GM23338 (cell line): ENCODE measurements at regions not wholly inside any gene's neighbourhood (a gene's known extent, or its start where the extent isn't known, plus 50 kb on each side); places are given as distances from the start of the nearest gene placed in this dataset.

ENCODE experiments used
- ATAC-seq: fragments of 200-7000 bp; cut with Tn5 transposase; 3 replicates; pipeline ENCODE4 v1.9.1; 2020
- DNase-seq: peaks from one replicate; pipeline ENCODE4 v3.0.0-alpha.2; 2015; ENCODE audit warnings: low spot score
- H2AFZ ChIP-seq: fragments of 200-600 bp; sonication (generic); 2 replicates; pipeline ENCODE4 v1.8.0; 2016; ENCODE audit warnings: antibody characterized with exemption, mild to moderate bottlenecking, moderate library complexity
- H3F3A ChIP-seq: fragments of 200-600 bp; sonication (generic); replicated peaks from 2 replicates; pipeline ENCODE4 v1.8.0; 2017; ENCODE audit warnings: antibody characterized with exemption, mixed run types, low read depth
- H3K27ac ChIP-seq: fragments of 200-600 bp; sonication (generic); 2 replicates; pipeline ENCODE4 v1.6.1; 2016; ENCODE audit warnings: low read depth
- H3K27me3 ChIP-seq: fragments of 200-600 bp; sonication (generic); 2 replicates; pipeline ENCODE4 v1.8.0; 2016; ENCODE audit warnings: mild to moderate bottlenecking, mixed run types, moderate library complexity; ENCODE audit not compliant: insufficient read depth
- H3K36me3 ChIP-seq: fragments of 200-600 bp; sonication (generic); 2 replicates; pipeline ENCODE4 v1.8.0; 2016; ENCODE audit warnings: mild to moderate bottlenecking; ENCODE audit not compliant: insufficient read depth
- H3K4me1 ChIP-seq: fragments of 200-600 bp; sonication (generic); 2 replicates; pipeline ENCODE4 v1.8.0; 2016; ENCODE audit warnings: mild to moderate bottlenecking, moderate library complexity; ENCODE audit not compliant: insufficient read depth
- H3K4me2 ChIP-seq: fragments of 200-600 bp; sonication (generic); 2 replicates; pipeline ENCODE4 v1.7.1; 2017; ENCODE audit warnings: mixed run types
- H3K4me3 ChIP-seq: fragments of 200-600 bp; sonication (generic); 2 replicates; pipeline ENCODE4 v1.6.1; 2016; ENCODE audit warnings: mixed run types
- H3K79me2 ChIP-seq: fragments of 200-600 bp; sonication (generic); replicated peaks from 2 replicates; pipeline ENCODE4 v1.8.0; 2017; ENCODE audit warnings: mild to moderate bottlenecking; ENCODE audit not compliant: insufficient read depth
- H3K9me2 ChIP-seq: fragments of 200-600 bp; sonication (generic); 2 replicates; pipeline ENCODE4 v1.8.0; 2017; ENCODE audit not compliant: insufficient read depth
- H4K20me1 ChIP-seq: fragments of 200-600 bp; sonication (generic); replicated peaks from 2 replicates; pipeline ENCODE4 v1.8.0; 2017; ENCODE audit warnings: mild to moderate bottlenecking; ENCODE audit not compliant: insufficient read depth
- H3K27ac Mint-ChIP-seq: 2 replicates; pipeline ENCODE4 v1.8.0; 2020; ENCODE audit warnings: inconsistent platforms, mild to moderate bottlenecking, moderate library complexity, mixed read lengths
- H3K27me3 Mint-ChIP-seq: 3 replicates; pipeline ENCODE4 v1.8.0; 2022; ENCODE audit warnings: low read depth, mild to moderate bottlenecking, moderate library complexity, mixed read lengths, inconsistent platforms; ENCODE audit not compliant: insufficient read depth, poor library complexity
- H3K36me3 Mint-ChIP-seq: 3 replicates; pipeline ENCODE4 v1.8.0; 2021; ENCODE audit warnings: low read depth, mild to moderate bottlenecking, inconsistent platforms, moderate library complexity, mixed read lengths
- H3K4me1 Mint-ChIP-seq: 3 replicates; pipeline ENCODE4 v1.8.0; 2020; ENCODE audit warnings: mild to moderate bottlenecking, inconsistent platforms, mixed read lengths
- H3K4me3 Mint-ChIP-seq: 3 replicates; pipeline ENCODE4 v1.8.0; 2021; ENCODE audit warnings: moderate library complexity, mild to moderate bottlenecking, inconsistent platforms, mixed read lengths
- H3K9me3 Mint-ChIP-seq: 3 replicates; pipeline ENCODE4 v1.8.0; 2020; ENCODE audit warnings: moderate library complexity, mild to moderate bottlenecking, inconsistent platforms, mixed read lengths
- CREB1 ChIP-seq: fragments of 250-450 bp; sonication (Bioruptor Pico); IDR thresholded peaks from 2 replicates; pipeline ENCODE4 v1.5.0; 2020; ENCODE audit warnings: low read depth, mild to moderate bottlenecking, moderate library complexity
- EZH2phosphoT487 ChIP-seq: fragments of 200-600 bp; sonication (generic); IDR thresholded peaks from one replicate; pipeline ENCODE4 v1.8.1; 2018; ENCODE audit warnings: antibody characterized with exemption; ENCODE audit not compliant: unreplicated experiment
- JUNB ChIP-seq: IDR thresholded peaks from one replicate; pipeline ENCODE4 v1.6.1; 2016; ENCODE audit warnings: antibody characterized with exemption; ENCODE audit not compliant: unreplicated experiment
- POLR2AphosphoS5 ChIP-seq: IDR thresholded peaks from 2 replicates; pipeline ENCODE4 v1.6.1; 2016; ENCODE audit warnings: antibody characterized with exemption, low read depth
- ZNF114 ChIP-seq: fragments of 250-450 bp; sonication (Bioruptor Pico); IDR thresholded peaks from 2 replicates; pipeline ENCODE4 v1.5.0; 2020; ENCODE audit warnings: mild to moderate bottlenecking, moderate library complexity
- ZNF331 ChIP-seq: fragments of 250-450 bp; sonication (Bioruptor Pico); IDR thresholded peaks from 2 replicates; pipeline ENCODE4 v1.5.0; 2020; ENCODE audit warnings: low read depth, mild to moderate bottlenecking, moderate library complexity
- TF ChIP-seq, protein P1 (sequence below): IDR thresholded peaks from one replicate; pipeline ENCODE4 v1.6.1; 2018; ENCODE audit warnings: antibody characterized with exemption; ENCODE audit not compliant: unreplicated experiment
- TF ChIP-seq, protein P2 (sequence below), 2 experiments: fragments of 200-600 bp in 1 of 2; sonication (generic) in 1 of 2; conservative IDR thresholded peaks; 2 replicates each; pipeline versions ENCODE4 v1.5.1 to v1.6.1; 2016 to 2017; ENCODE audit warnings: antibody characterized with exemption in 2 of 2, low read depth in 2 of 2, mild to moderate bottlenecking in 2 of 2, moderate library complexity in 1 of 2

DNA sequence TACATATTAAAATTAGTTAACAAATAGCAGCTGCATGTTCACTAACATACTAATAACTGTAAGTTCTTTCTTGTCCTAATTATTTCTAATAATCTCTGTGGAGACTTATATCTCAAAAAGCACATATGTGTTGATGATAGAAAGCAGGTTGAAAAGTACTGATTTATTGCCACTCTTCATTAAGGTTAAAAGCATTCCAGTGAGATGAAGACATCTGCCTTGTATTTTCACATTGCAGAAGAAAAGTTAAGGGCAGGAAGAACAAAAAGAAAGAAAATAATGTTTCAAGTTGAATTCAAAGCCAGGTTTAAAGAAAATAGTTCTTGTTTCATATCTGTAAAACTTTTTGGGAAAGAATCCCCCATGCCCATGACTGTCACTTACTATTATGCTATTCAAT lies 429.9 kb downstream of the MTX2 start:
- H3K27ac ChIP-seq, result no peak overlapping the region
- no peak overlapping the region for H3K4me3 Mint-ChIP-seq
- H3K36me3 ChIP-seq, result no peaks in the 10 kb centered on the region
- no peak overlapping the region for H3K4me2 ChIP-seq
- no peaks in the 10 kb centered on the region for H3K36me3 Mint-ChIP-seq
- H4K20me1 ChIP-seq, result no peaks in the 10 kb centered on the region
- no peaks in the 10 kb centered on the region for H3K9me2 ChIP-seq
- no peaks in the 10 kb centered on the region for H3K79me2 ChIP-seq
- H3K27me3 ChIP-seq, result no peaks in the 10 kb centered on the region
- ATAC-seq, result no peak
- H3K4me3 ChIP-seq, result no peak overlapping the region
- TF ChIP-seq ZNF114 (no peak), ZNF331 (no peak), POLR2AphosphoS5 (no peak), CREB1 (CRISPR knock-in tag) (no peak)
- TF ChIP-seq, protein P1, sequence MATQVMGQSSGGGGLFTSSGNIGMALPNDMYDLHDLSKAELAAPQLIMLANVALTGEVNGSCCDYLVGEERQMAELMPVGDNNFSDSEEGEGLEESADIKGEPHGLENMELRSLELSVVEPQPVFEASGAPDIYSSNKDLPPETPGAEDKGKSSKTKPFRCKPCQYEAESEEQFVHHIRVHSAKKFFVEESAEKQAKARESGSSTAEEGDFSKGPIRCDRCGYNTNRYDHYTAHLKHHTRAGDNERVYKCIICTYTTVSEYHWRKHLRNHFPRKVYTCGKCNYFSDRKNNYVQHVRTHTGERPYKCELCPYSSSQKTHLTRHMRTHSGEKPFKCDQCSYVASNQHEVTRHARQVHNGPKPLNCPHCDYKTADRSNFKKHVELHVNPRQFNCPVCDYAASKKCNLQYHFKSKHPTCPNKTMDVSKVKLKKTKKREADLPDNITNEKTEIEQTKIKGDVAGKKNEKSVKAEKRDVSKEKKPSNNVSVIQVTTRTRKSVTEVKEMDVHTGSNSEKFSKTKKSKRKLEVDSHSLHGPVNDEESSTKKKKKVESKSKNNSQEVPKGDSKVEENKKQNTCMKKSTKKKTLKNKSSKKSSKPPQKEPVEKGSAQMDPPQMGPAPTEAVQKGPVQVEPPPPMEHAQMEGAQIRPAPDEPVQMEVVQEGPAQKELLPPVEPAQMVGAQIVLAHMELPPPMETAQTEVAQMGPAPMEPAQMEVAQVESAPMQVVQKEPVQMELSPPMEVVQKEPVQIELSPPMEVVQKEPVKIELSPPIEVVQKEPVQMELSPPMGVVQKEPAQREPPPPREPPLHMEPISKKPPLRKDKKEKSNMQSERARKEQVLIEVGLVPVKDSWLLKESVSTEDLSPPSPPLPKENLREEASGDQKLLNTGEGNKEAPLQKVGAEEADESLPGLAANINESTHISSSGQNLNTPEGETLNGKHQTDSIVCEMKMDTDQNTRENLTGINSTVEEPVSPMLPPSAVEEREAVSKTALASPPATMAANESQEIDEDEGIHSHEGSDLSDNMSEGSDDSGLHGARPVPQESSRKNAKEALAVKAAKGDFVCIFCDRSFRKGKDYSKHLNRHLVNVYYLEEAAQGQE, result no peak
- TF ChIP-seq, protein P2, sequence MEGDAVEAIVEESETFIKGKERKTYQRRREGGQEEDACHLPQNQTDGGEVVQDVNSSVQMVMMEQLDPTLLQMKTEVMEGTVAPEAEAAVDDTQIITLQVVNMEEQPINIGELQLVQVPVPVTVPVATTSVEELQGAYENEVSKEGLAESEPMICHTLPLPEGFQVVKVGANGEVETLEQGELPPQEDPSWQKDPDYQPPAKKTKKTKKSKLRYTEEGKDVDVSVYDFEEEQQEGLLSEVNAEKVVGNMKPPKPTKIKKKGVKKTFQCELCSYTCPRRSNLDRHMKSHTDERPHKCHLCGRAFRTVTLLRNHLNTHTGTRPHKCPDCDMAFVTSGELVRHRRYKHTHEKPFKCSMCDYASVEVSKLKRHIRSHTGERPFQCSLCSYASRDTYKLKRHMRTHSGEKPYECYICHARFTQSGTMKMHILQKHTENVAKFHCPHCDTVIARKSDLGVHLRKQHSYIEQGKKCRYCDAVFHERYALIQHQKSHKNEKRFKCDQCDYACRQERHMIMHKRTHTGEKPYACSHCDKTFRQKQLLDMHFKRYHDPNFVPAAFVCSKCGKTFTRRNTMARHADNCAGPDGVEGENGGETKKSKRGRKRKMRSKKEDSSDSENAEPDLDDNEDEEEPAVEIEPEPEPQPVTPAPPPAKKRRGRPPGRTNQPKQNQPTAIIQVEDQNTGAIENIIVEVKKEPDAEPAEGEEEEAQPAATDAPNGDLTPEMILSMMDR (conservative IDR thresholded peaks at IDR 0.05; ENCODE audit: low read depth in 2 of 2), result no peak
- no peak overlapping the region for H2AFZ ChIP-seq
- DNase-seq, result no peak
- no peaks in the 10 kb centered on the region for H3K9me3 Mint-ChIP-seq
- H3K27me3 Mint-ChIP-seq, result no peaks in the 10 kb centered on the region
- no peaks in the 10 kb centered on the region for H3F3A ChIP-seq
- H3K27ac Mint-ChIP-seq, result no peak overlapping the region
- H3K4me1 Mint-ChIP-seq, result peaks cover 3% of the 10 kb centered on the region; the same call in 1 of the 3 replicates
- H3K4me1 ChIP-seq, result peaks cover 6% of the 10 kb centered on the region; the same call in 1 of the 2 replicates

DNA sequence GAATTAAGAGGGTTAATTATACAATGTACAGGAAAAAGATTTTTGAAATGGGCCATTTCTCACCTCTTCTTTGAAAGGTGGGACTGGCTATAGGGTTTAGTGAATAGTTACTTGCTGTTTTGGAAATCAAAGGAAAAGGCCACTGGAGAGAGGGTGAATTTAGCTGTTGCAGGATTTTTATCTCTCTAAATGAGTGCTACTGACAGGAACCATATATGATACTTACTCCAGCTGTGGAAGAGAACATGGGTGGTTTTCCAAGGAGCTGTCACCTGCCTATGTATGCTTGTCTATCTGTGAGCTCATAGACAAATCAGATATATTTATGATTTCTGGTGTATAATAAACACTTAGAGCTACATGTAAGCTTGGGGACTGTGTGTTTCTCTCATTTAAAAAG lies 430.4 kb downstream of the MTX2 start:
- H3K4me2 ChIP-seq, result no peak overlapping the region
- DNase-seq (no peak), ATAC-seq (no peak)
- Mint-ChIP-seq H3K4me3 (no peak overlapping the region), H3K36me3 (no peaks in the 10 kb centered on the region), H3K9me3 (no peaks in the 10 kb centered on the region), H3K27ac (no peak overlapping the region), H3K27me3 (no peaks in the 10 kb centered on the region), H3K4me1 (peaks cover 6% of the 10 kb centered on the region; the same call in 1 of the 3 replicates)
- no peaks in the 10 kb centered on the region for H3K79me2 ChIP-seq
- no peaks in the 10 kb centered on the region for H3F3A ChIP-seq
- no peak overlapping the region for H3K4me3 ChIP-seq
- H4K20me1 ChIP-seq, result no peaks in the 10 kb centered on the region
- no peaks in the 10 kb centered on the region for H3K9me2 ChIP-seq
- no peaks in the 10 kb centered on the region for H3K27me3 ChIP-seq
- no peaks in the 10 kb centered on the region for H3K36me3 ChIP-seq
- H3K4me1 ChIP-seq, result peaks cover 6% of the 10 kb centered on the region; the same call in 1 of the 2 replicates
- no peak overlapping the region for H3K27ac ChIP-seq
- H2AFZ ChIP-seq, result no peak overlapping the region
- TF ChIP-seq ZNF331, result no peak
- TF ChIP-seq JUNB, result no peak
- TF ChIP-seq EZH2phosphoT487, result no peak
- no peak for TF ChIP-seq ZNF114
- TF ChIP-seq, protein P2 (conservative IDR thresholded peaks at IDR 0.05; ENCODE audit: low read depth in 2 of 2), result no peak
